Liver (tissue), 3 donors: ENCODE measurements at regions not wholly inside any gene's neighbourhood (a gene's known extent, or its start where the extent isn't known, plus 50 kb on each side); places are given as distances from the start of the nearest gene placed in this dataset.

ENCODE experiments used
- CTCF ChIP-seq: fragments of 150-350 bp; IDR thresholded peaks from 2 replicates; pipeline ENCODE4 v1.5.1; 2017; ENCODE audit warnings: improper control_type of control experiment, low read depth, low read length; ENCODE audit not compliant: missing input control
- EGR1 ChIP-seq, 2 donors: IDR thresholded peaks; 2 replicates each; pipeline ENCODE4 v1.6.1; 2016 to 2018; ENCODE audit warnings: antibody characterized with exemption in 2 of 2, low read depth in 2 of 2
- GABPA ChIP-seq, 2 donors: IDR thresholded peaks in 1 of 2; conservative IDR thresholded peaks in 1 of 2; 2 replicates each; pipeline ENCODE4 v1.6.1; 2016; ENCODE audit warnings: antibody characterized with exemption in 2 of 2, mild to moderate bottlenecking in 1 of 2, moderate library complexity in 1 of 2
- JUND ChIP-seq, 2 donors: IDR thresholded peaks; 2 replicates each; pipeline ENCODE4 v1.6.1; 2016; ENCODE audit warnings: antibody characterized with exemption in 2 of 2
- NR2F2 ChIP-seq: IDR thresholded peaks from 2 replicates; pipeline ENCODE4 v1.6.1; 2016; ENCODE audit warnings: antibody characterized with exemption
- RAD21 ChIP-seq, 2 donors: IDR thresholded peaks; 2 replicates each; pipeline ENCODE4 v1.6.1; 2016; ENCODE audit warnings: antibody characterized with exemption in 2 of 2, mild to moderate bottlenecking in 2 of 2
- RXRA ChIP-seq, 2 donors: IDR thresholded peaks; 2 replicates each; pipeline ENCODE4 v1.6.1; 2017 to 2018; ENCODE audit warnings: antibody characterized with exemption in 2 of 2, mild to moderate bottlenecking in 1 of 2
- SP1 ChIP-seq: IDR thresholded peaks from 2 replicates; pipeline ENCODE4 v1.6.1; 2018; ENCODE audit warnings: antibody characterized with exemption, mild to moderate bottlenecking
- TAF1 ChIP-seq: conservative IDR thresholded peaks from 2 replicates; pipeline ENCODE4 v1.6.1; 2016; ENCODE audit warnings: antibody characterized with exemption, mild to moderate bottlenecking
- YY1 ChIP-seq: IDR thresholded peaks from 2 replicates; pipeline ENCODE4 v1.6.1; 2016; ENCODE audit warnings: antibody characterized with exemption, mild to moderate bottlenecking
- TF ChIP-seq, protein P1 (sequence below): IDR thresholded peaks from 2 replicates; pipeline ENCODE4 v1.6.1; 2016; ENCODE audit warnings: antibody characterized with exemption
- TF ChIP-seq, protein P2 (sequence below): IDR thresholded peaks from 2 replicates; pipeline ENCODE4 v1.6.1; 2016; ENCODE audit warnings: antibody characterized with exemption
- donor health status: healthy.
- donor health status: healthy.

- TF ChIP-seq RXRA (IDR thresholded peaks at IDR 0.05) (no peak), CTCF (no peak), JUND (IDR thresholded peaks at IDR 0.05) (no peak), TAF1 (no peak), GABPA (IDR thresholded peaks at IDR 0.05 in 1 of 2, conservative IDR thresholded peaks at IDR 0.05 in 1 of 2) (no peak), YY1 (no peak), EGR1 (IDR thresholded peaks at IDR 0.05; ENCODE audit: low read depth in 2 of 2) (no peak), RAD21 (IDR thresholded peaks at IDR 0.05) (no peak), SP1 (no peak), NR2F2 (no peak)
- TF ChIP-seq, protein P1, sequence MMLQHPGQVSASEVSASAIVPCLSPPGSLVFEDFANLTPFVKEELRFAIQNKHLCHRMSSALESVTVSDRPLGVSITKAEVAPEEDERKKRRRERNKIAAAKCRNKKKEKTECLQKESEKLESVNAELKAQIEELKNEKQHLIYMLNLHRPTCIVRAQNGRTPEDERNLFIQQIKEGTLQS = no peak
- TF ChIP-seq, protein P2, sequence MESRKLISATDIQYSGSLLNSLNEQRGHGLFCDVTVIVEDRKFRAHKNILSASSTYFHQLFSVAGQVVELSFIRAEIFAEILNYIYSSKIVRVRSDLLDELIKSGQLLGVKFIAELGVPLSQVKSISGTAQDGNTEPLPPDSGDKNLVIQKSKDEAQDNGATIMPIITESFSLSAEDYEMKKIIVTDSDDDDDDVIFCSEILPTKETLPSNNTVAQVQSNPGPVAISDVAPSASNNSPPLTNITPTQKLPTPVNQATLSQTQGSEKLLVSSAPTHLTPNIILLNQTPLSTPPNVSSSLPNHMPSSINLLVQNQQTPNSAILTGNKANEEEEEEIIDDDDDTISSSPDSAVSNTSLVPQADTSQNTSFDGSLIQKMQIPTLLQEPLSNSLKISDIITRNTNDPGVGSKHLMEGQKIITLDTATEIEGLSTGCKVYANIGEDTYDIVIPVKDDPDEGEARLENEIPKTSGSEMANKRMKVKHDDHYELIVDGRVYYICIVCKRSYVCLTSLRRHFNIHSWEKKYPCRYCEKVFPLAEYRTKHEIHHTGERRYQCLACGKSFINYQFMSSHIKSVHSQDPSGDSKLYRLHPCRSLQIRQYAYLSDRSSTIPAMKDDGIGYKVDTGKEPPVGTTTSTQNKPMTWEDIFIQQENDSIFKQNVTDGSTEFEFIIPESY = no peak
These were observed 349.8 kb downstream of the CDH19 start for GRCh38 chr18:66254121-66254520.
